Psoas muscle (tissue), 7 donors: ENCODE measurements at regions not wholly inside any gene's neighbourhood (a gene's known extent, or its start where the extent isn't known, plus 50 kb on each side); places are given as distances from the start of the nearest gene placed in this dataset.
"Not testable (repeated sequence)": the region's sequence is repeated elsewhere in the genome, so short reads cannot be mapped to it uniquely, and the experiment has no call there.

ENCODE experiments used
- ATAC-seq, 4 donors: fragments of 200-7000 bp; cut with Tn5 transposase; one replicate each; pipeline ENCODE4 v1.9.1; 2020; ENCODE audit warnings: moderate library complexity in 3 of 4, mild to moderate bottlenecking in 2 of 4
- DNase-seq, 2 donors: peaks; one replicate each; pipeline ENCODE4 v3.0.0-alpha.2; 2020
- H3K27ac ChIP-seq: fragments of 200-600 bp; one replicate; pipeline ENCODE4 v1.8.0; 2022
- H3K27me3 ChIP-seq, 3 donors: fragments of 200-600 bp in 1 of 3; one replicate each; pipeline versions ENCODE4 v1.6.1 to v1.8.0; 2013 to 2022; ENCODE audit warnings: low read length in 2 of 3, mild to moderate bottlenecking in 2 of 3, moderate library complexity in 1 of 3; ENCODE audit not compliant: insufficient read depth in 3 of 3
- H3K36me3 ChIP-seq, 2 donors: fragments of 200-600 bp in 1 of 2; one replicate each; pipeline versions ENCODE4 v1.6.1 to v1.8.0; 2013 to 2022; ENCODE audit warnings: low read depth in 1 of 2, mild to moderate bottlenecking in 1 of 2, moderate library complexity in 1 of 2; ENCODE audit not compliant: insufficient read depth in 1 of 2
- H3K4me1 ChIP-seq: fragments of 200-600 bp; one replicate; pipeline ENCODE4 v1.8.0; 2022
- H3K4me3 ChIP-seq: fragments of 200-600 bp; one replicate; pipeline ENCODE4 v1.8.0; 2022; ENCODE audit warnings: mild to moderate bottlenecking
- H3K9me3 ChIP-seq: fragments of 200-600 bp; one replicate; pipeline ENCODE4 v1.8.0; 2022
- CTCF ChIP-seq: fragments of 200-600 bp; IDR thresholded peaks from one replicate; pipeline ENCODE4 v1.8.0; 2022; ENCODE audit warnings: antibody characterized with exemption
- WGBS, 3 donors: extraction: QIAGEN DNeasy Blood & Tissue Kit; methylation state at CpG; one replicate each; pipeline versions ENCODE4 v1.1.6 to v1.1.7; 2013; 5-methylcytosine and 5-hydroxymethylcytosine counted together
- intact Hi-C, 2 donors: fragments of 100-400 bp; cut with DNase I; formaldehyde crosslinking; loops; one replicate each; pipeline versions ENCODE4 v1.11.0 to v1.14.2; 2022
- donor health status: healthy with polysubstance abuse.
- donor health status: DM: no; HTN: no; CAD: no; lungs with moderate emphysema.
- donor health status: Bipolar disorder and iron deficiency.
- donor health status: healthy.
- donor health status: DM: yes; HTN: yes; CAD: no.
- donor health status: DM: no; HTN: no; CAD: no.
- donor health status: DM: yes; HTN: yes; CAD: no.

- no peak for TF ChIP-seq CTCF
- WGBS, 3 donors: 20 to 23% (median 20%) methylated on average over 5 of the region's 5 CpGs
- Histone ChIP-seq H3K4me3 (no peak overlapping the region), H3K36me3 (no peaks in the 10 kb centered on the region), H3K27me3 (no peaks in the 10 kb centered on the region), H3K27ac (no peak overlapping the region), H3K9me3 (no peaks in the 10 kb centered on the region), H3K4me1 (no peaks in the 10 kb centered on the region)
- intact Hi-C loops: no loop called here
- ATAC-seq: no peak
- DNase-seq: no peak
These were observed 1248.0 kb upstream of the CNTN5 start for GRCh38 chr11:97772705-97773104.

GRCh38 chr11:97784388-97784787 lies 1236.4 kb upstream of the CNTN5 start:
- H3K9me3 ChIP-seq, DNase-seq, ATAC-seq, H3K4me1 ChIP-seq, H3K4me3 ChIP-seq, H3K36me3 ChIP-seq, H3K27me3 ChIP-seq, intact Hi-C loops, H3K27ac ChIP-seq: not testable (repeated sequence)
- WGBS, 3 donors: 79 to 94% (median 86%) methylated on average over 4 of the region's 4 CpGs

- no peaks in the 10 kb centered on the region for H3K4me1 ChIP-seq
- peaks cover 3% of the 10 kb centered on the region for H3K9me3 ChIP-seq
- H3K27me3 ChIP-seq: no peaks in the 10 kb centered on the region
- TF ChIP-seq CTCF: no peak
- DNase-seq (no peak), ATAC-seq (no peak)
- H3K27ac ChIP-seq: no peak overlapping the region
- 66 to 78% (median 68%) methylated on average over 3 of the region's 3 CpGs for WGBS, 3 donors
- intact Hi-C loops: no loop called here
- H3K36me3 ChIP-seq: no peaks in the 10 kb centered on the region
- H3K4me3 ChIP-seq: no peak overlapping the region
These were observed 1233.8 kb upstream of the CNTN5 start for GRCh38 chr11:97786961-97787360.

GRCh38 chr11:97794876-97795275 lies 1225.9 kb upstream of the CNTN5 start:
- WGBS, 3 donors: 70 to 79% (median 77%) methylated on average over 2 of the region's 2 CpGs
- Histone ChIP-seq H3K27me3 (no peaks in the 10 kb centered on the region), H3K9me3 (no peaks in the 10 kb centered on the region), H3K4me1 (no peaks in the 10 kb centered on the region), H3K4me3 (no peak overlapping the region), H3K36me3 (no peaks in the 10 kb centered on the region), H3K27ac (no peak overlapping the region)
- TF ChIP-seq CTCF: no peak
- ATAC-seq (no peak), DNase-seq (no peak)
- intact Hi-C loops: no loop called here

GRCh38 chr11:97800891-97801290 lies 1219.9 kb upstream of the CNTN5 start:
- H3K27me3 ChIP-seq: no peaks in the 10 kb centered on the region
- no peak for TF ChIP-seq CTCF
- no peak for DNase-seq
- no peaks in the 10 kb centered on the region for H3K4me1 ChIP-seq
- no peak for ATAC-seq
- WGBS, 3 donors: 85 to 88% (median 85%) methylated on average over 3 of the region's 3 CpGs
- H3K36me3 ChIP-seq: no peaks in the 10 kb centered on the region
- H3K9me3 ChIP-seq: no peaks in the 10 kb centered on the region
- intact Hi-C loops: no loop called here
- H3K27ac ChIP-seq: no peak overlapping the region
- H3K4me3 ChIP-seq: no peak overlapping the region
